OCI-LY7 (cell line): ENCODE measurements at regions not wholly inside any gene's neighbourhood (a gene's known extent, or its start where the extent isn't known, plus 50 kb on each side); places are given as distances from the start of the nearest gene placed in this dataset.
A peak's percentile ranks its signal among the peaks of the same experiment; 100 is the strongest.
"Not testable (repeated sequence)": the region's sequence is repeated elsewhere in the genome, so short reads cannot be mapped to it uniquely, and the experiment has no call there.

ENCODE experiments used
- BruUV-seq: library from RNA; stranded (reverse); fragments of 400-500 nt; replicated peaks from 2 replicates; lab custom pipeline; 2021; lab: Mats Ljungman, UMichigan
- CTCF ChIA-PET: fragments of 300-600 bp; sonication (Branson Sonifier 250); formaldehyde crosslinking; loops from one replicate; lab custom pipeline; 2022; ENCODE audit warnings: antibody characterized with exemption; ENCODE audit not compliant: unreplicated experiment; lab: Charles Lee
- POLR2A ChIA-PET: fragments of 300-600 bp; sonication (Branson Sonifier 250); formaldehyde crosslinking; loops from one replicate; lab custom pipeline; 2022; ENCODE audit warnings: antibody characterized with exemption; lab: Charles Lee
- DNase-seq: peaks from one replicate; pipeline ENCODE4 v3.0.0-alpha.2; 2015; ENCODE audit warnings: low spot score
- H2AFZ ChIP-seq: fragments of 200-600 bp; sonication (generic), shearing (Covaris generic); 2 replicates; pipeline ENCODE4 v1.6.1; 2014; ENCODE audit warnings: mild to moderate bottlenecking, antibody characterized with exemption, low read length, moderate library complexity
- H3K27ac ChIP-seq: fragments of 200-600 bp; sonication (generic); 2 replicates; pipeline ENCODE4 v1.5.1; 2014; ENCODE audit warnings: mixed run types, low read depth, mild to moderate bottlenecking, moderate library complexity, low read length, inconsistent platforms; ENCODE audit not compliant: poor library complexity, severe bottlenecking
- H3K36me3 ChIP-seq: fragments of 200-600 bp; sonication (generic); 2 replicates; pipeline ENCODE4 v1.6.1; 2014; ENCODE audit warnings: mild to moderate bottlenecking, antibody characterized with exemption, low read length, moderate library complexity, mixed read lengths; ENCODE audit not compliant: insufficient read depth
- H3K4me1 ChIP-seq: fragments of 200-600 bp; sonication (generic); 2 replicates; pipeline ENCODE4 v1.5.1; 2014; ENCODE audit warnings: mild to moderate bottlenecking, low read length; ENCODE audit not compliant: insufficient read depth, poor library complexity, severe bottlenecking
- H3K4me2 ChIP-seq: fragments of 200-600 bp; sonication (generic); 2 replicates; pipeline ENCODE4 v1.6.1; 2014; ENCODE audit warnings: mild to moderate bottlenecking, low read length
- H3K4me3 ChIP-seq: fragments of 200-600 bp; sonication (generic); 2 replicates; pipeline ENCODE4 v1.5.1; 2014; ENCODE audit warnings: mild to moderate bottlenecking, low read depth, low read length; ENCODE audit not compliant: poor library complexity, severe bottlenecking
- H3K79me2 ChIP-seq: fragments of 200-600 bp; sonication (generic); 2 replicates; pipeline ENCODE4 v1.6.1; 2016; ENCODE audit warnings: low read depth, mild to moderate bottlenecking, low read length, moderate library complexity, mixed read lengths; ENCODE audit not compliant: insufficient read depth
- H3K9me2 ChIP-seq: fragments of 200-600 bp; sonication (generic); 2 replicates; pipeline ENCODE4 v1.6.1; 2016; ENCODE audit warnings: mild to moderate bottlenecking, low read length, mixed read lengths; ENCODE audit not compliant: insufficient read depth
- H3K9me3 ChIP-seq: fragments of 200-600 bp; sonication (generic); 2 replicates; pipeline ENCODE4 v1.6.1; 2014; ENCODE audit warnings: mild to moderate bottlenecking, mixed run types, low read length, mixed read lengths
- H4K20me1 ChIP-seq: fragments of 200-600 bp; sonication (generic); 2 replicates; pipeline ENCODE4 v1.6.1; 2014; ENCODE audit warnings: mild to moderate bottlenecking, antibody characterized with exemption, low read length, moderate library complexity, mixed read lengths; ENCODE audit not compliant: insufficient read depth
- EZH2phosphoT487 ChIP-seq: fragments of 200-600 bp; sonication (generic); IDR thresholded peaks from 2 replicates; pipeline ENCODE4 v1.6.1; 2018; ENCODE audit warnings: low read depth, borderline replicate concordance, mild to moderate bottlenecking, mixed run types, antibody characterized with exemption, low read length, moderate library complexity, mixed read lengths
- intact Hi-C: fragments of 100-400 bp; cut with micrococcal nuclease; formaldehyde crosslinking; loops from one replicate; pipeline ENCODE4 v1.10.0; 2022; ENCODE audit not compliant: unreplicated experiment
- TF ChIP-seq, protein P1 (sequence below): fragments of 200-600 bp; sonication (generic); conservative IDR thresholded peaks from 2 replicates; pipeline ENCODE4 v1.5.1; 2014; ENCODE audit warnings: mild to moderate bottlenecking, antibody characterized with exemption, low read length, moderate library complexity, mixed read lengths

- POLR2A ChIA-PET, result no interaction called here
- intact Hi-C loops, result no loop called here
- no peak overlapping the region for H3K4me2 ChIP-seq
- no peak for TF ChIP-seq EZH2phosphoT487
- TF ChIP-seq, protein P1, sequence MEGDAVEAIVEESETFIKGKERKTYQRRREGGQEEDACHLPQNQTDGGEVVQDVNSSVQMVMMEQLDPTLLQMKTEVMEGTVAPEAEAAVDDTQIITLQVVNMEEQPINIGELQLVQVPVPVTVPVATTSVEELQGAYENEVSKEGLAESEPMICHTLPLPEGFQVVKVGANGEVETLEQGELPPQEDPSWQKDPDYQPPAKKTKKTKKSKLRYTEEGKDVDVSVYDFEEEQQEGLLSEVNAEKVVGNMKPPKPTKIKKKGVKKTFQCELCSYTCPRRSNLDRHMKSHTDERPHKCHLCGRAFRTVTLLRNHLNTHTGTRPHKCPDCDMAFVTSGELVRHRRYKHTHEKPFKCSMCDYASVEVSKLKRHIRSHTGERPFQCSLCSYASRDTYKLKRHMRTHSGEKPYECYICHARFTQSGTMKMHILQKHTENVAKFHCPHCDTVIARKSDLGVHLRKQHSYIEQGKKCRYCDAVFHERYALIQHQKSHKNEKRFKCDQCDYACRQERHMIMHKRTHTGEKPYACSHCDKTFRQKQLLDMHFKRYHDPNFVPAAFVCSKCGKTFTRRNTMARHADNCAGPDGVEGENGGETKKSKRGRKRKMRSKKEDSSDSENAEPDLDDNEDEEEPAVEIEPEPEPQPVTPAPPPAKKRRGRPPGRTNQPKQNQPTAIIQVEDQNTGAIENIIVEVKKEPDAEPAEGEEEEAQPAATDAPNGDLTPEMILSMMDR, result no peak
- no peak overlapping the region for H2AFZ ChIP-seq
- H4K20me1 ChIP-seq, result no peaks in the 10 kb centered on the region
- H3K9me3 ChIP-seq, result peaks cover 24% of the 10 kb centered on the region
- no peaks in the 10 kb centered on the region for H3K4me1 ChIP-seq
- H3K4me3 ChIP-seq, result no peak overlapping the region
- CTCF ChIA-PET, result no interaction called here
- BruUV-seq, result no TSS peak
- H3K9me2 ChIP-seq, result no peaks in the 10 kb centered on the region
- H3K79me2 ChIP-seq, result no peaks in the 10 kb centered on the region
- no peak for DNase-seq
- no peaks in the 10 kb centered on the region for H3K36me3 ChIP-seq
- H3K27ac ChIP-seq, result no peak overlapping the region
These were observed 124.7 kb downstream of the MEX3B start for GRCh38 chr15:81921163-81921562.

DNA sequence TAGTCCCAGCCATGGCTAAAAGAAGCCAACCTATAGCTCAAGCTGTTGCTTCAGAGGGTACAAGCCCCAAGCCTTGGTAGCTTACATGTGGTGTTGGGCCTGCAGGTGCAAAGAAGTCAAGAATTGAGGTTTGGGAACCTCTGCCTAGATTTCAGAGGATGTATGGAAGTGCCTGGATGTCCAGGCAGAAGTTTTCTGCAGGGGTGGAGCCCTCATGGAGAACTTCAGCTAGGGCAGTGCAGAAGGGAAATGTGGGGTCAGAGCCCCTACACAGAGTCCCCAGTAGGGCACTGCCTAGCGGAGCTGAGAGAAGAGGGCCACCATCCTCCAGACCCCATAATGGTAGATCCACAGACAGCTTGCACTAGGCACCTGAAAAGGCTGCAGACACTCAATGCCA, 127.1 kb downstream of the MEX3B start:
- H3K9me3 ChIP-seq, result peaks cover 24% of the 10 kb centered on the region
- H3K4me1 ChIP-seq, POLR2A ChIA-PET, intact Hi-C loops, H2AFZ ChIP-seq, H3K27ac ChIP-seq, CTCF ChIA-PET, BruUV-seq, H3K36me3 ChIP-seq, H3K4me3 ChIP-seq, H3K4me2 ChIP-seq, H3K9me2 ChIP-seq, H3K79me2 ChIP-seq, H4K20me1 ChIP-seq: not testable (repeated sequence)
- DNase-seq, result peak; percentile 10

GRCh38 chr15:81916451-81916850, 129.4 kb downstream of the MEX3B start:
- no peak for DNase-seq
- intact Hi-C loops, result no loop called here
- Histone ChIP-seq H3K4me1 (no peaks in the 10 kb centered on the region), H3K27ac (no peak overlapping the region), H3K9me2 (no peaks in the 10 kb centered on the region), H3K4me3 (no peak overlapping the region), H2AFZ (no peak overlapping the region), H3K79me2 (no peaks in the 10 kb centered on the region), H3K9me3 (peaks cover 20% of the 10 kb centered on the region), H4K20me1 (no peaks in the 10 kb centered on the region), H3K4me2 (no peak overlapping the region), H3K36me3 (no peaks in the 10 kb centered on the region)
- BruUV-seq, result no TSS peak
- ChIA-PET CTCF (no interaction called here), POLR2A (no interaction called here)
- TF ChIP-seq, protein P1, result no peak
- TF ChIP-seq EZH2phosphoT487, result no peak
